Cardiac fibroblast (primary cell): ENCODE measurements at regions not wholly inside any gene's neighbourhood (a gene's known extent, or its start where the extent isn't known, plus 50 kb on each side); places are given as distances from the start of the nearest gene placed in this dataset.
A peak's percentile ranks its signal among the peaks of the same experiment; 100 is the strongest.
"Not testable (repeated sequence)": the region's sequence is repeated elsewhere in the genome, so short reads cannot be mapped to it uniquely, and the experiment has no call there.

Experiments used
- DNase-seq, 2 donors: peaks; one replicate each; pipeline versions ENCODE4 v3.0.0 to v3.0.0-alpha.2; 2010; ENCODE audit warnings: low read depth in 2 of 2
- H3K4me3 ChIP-seq, 2 donors: replicated peaks in 1 of 2; 1 replicate in 1 of 2; 2 replicates in 1 of 2; pipeline ENCODE4 v1.5.1; 2011; ENCODE audit warnings: low read depth in 2 of 2, low read length in 2 of 2, mild to moderate bottlenecking in 2 of 2, moderate library complexity in 1 of 2
- TF ChIP-seq, protein P1 (sequence below): IDR thresholded peaks from one replicate; pipeline ENCODE4 v1.5.1; 2011; ENCODE audit warnings: low read depth, mild to moderate bottlenecking, low read length, inconsistent platforms

DNA sequence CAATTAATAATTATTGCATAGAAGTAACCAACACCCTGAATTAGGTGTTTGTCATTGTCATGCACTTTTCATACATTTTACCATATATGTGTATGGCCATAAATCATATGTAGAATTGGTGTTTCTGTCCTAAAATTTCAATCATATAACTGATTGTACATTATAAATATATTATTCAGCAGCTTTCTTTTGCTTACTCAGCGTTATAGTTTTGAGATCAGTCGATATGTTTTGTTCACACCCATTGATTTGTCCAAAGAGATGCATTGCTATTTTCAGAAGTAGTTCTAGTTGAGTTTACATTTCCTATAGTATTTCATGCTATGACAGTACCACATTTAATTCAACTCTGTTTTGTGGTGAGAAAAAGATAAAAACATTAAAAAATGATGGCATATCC lies 50.5 kb upstream of the PARP4 start:
- DNase-seq = no peak
- H3K4me3 ChIP-seq = no peak overlapping the region
- TF ChIP-seq, protein P1, sequence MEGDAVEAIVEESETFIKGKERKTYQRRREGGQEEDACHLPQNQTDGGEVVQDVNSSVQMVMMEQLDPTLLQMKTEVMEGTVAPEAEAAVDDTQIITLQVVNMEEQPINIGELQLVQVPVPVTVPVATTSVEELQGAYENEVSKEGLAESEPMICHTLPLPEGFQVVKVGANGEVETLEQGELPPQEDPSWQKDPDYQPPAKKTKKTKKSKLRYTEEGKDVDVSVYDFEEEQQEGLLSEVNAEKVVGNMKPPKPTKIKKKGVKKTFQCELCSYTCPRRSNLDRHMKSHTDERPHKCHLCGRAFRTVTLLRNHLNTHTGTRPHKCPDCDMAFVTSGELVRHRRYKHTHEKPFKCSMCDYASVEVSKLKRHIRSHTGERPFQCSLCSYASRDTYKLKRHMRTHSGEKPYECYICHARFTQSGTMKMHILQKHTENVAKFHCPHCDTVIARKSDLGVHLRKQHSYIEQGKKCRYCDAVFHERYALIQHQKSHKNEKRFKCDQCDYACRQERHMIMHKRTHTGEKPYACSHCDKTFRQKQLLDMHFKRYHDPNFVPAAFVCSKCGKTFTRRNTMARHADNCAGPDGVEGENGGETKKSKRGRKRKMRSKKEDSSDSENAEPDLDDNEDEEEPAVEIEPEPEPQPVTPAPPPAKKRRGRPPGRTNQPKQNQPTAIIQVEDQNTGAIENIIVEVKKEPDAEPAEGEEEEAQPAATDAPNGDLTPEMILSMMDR = no peak

DNA sequence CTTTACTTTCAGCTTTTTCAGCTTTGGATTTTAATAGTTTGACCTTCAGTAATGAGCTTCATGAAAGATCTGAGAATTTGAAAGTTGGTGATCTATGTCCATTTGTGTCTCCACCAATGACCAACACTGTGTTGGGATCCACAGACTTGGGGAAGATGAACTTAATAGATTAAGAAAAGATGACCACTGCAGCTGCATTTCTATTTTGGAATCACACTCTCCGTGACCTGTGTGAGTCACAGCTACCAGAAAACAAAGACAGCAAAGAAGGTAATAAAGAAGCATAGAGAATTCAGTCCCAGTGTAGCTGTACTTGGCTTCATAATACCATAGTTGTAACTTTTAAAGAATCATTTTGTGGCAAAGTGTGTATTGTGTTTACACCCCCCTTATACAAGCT lies 51.4 kb upstream of the PARP4 start:
- not testable (repeated sequence) for H3K4me3 ChIP-seq
- DNase-seq = peak in 1 of 2 donors; percentile 57

DNA sequence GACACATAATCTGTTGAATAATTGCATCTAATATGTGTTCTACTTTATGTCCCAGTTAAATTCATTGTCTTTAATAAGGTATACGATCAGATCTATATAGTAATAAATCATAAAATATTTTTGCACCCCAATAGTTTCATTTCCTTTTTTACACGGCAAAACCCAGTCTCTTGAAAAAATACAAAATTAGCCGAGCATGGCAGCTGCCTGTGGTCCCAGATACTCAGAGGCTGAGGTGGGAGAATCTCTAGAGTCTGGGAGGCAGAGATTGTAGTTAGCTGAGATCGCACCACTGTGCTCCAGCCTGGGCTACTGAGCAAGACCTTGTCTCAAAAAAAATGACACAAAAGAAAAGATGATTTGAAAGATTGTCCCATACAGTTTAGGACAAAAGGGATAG lies 52.3 kb upstream of the PARP4 start:
- no peak overlapping the region for H3K4me3 ChIP-seq
- TF ChIP-seq, protein P1 = no peak
- DNase-seq = no peak

DNA sequence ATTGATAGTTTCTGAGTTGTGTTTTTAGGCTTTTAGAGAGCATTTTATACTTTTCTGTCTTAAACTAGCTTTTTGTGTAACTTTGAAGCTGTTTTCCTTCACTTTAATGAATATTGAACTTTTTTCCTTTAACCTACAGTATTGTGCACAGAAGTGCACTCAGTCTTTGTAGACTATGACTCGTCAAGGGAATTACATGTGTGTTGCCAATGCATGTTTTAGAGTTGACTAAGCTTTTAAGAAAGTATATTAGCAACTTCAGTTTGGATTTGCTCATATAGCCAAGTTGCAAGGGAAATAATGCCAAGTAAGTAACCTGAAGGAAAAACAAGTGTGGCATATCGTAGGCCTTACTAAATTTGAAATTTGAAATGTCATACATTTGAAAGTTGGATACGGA lies 55.0 kb upstream of the PARP4 start:
- DNase-seq = peak; percentile 8 to 87
- not testable (repeated sequence) for H3K4me3 ChIP-seq

DNA sequence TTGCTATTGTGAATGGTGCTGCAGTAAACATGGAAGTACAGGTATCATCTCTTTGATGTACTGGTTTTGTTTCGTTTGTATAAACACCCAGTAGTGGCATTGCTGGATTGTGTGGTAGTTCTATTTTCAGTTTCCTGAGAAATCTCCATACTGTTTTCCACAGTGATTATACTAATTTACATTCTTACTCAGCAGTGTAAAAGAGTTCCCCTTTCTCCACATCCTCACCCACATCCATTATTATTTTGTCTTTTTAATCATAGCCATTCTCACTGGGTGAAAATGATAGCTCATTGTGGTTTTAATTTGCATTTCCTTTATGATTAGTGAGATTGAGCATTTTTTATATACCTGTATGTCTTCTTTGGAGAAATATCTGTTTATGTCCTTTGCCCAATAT lies 62.3 kb upstream of the PARP4 start:
- DNase-seq = no peak
- TF ChIP-seq, protein P1 = no peak
- H3K4me3 ChIP-seq = no peak overlapping the region

DNA sequence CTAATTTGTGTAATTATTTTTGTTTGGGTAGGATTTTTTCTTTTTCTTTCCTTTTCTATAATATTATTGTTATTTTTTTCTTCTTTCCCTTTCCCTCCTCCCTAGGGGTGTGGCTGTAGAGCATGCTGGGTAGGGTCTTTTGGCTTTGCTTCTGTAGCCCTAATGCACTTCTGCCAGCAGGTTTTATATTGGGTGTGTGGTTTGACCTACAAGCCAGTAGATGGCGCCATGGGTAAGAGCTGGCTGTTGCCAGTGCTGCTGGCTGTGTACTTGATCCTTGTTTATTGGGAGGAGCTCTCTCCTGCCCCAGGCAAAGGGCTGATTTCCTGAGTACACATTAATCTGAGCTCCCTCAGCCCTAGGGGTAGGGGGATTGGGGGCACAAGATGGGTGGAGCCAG lies 67.7 kb upstream of the PARP4 start:
- DNase-seq = peak; percentile 29 to 51
- TF ChIP-seq, protein P1 = peak; percentile 8
- peak overlapping the region in 1 of 2 donors; percentile 21 for H3K4me3 ChIP-seq

DNA sequence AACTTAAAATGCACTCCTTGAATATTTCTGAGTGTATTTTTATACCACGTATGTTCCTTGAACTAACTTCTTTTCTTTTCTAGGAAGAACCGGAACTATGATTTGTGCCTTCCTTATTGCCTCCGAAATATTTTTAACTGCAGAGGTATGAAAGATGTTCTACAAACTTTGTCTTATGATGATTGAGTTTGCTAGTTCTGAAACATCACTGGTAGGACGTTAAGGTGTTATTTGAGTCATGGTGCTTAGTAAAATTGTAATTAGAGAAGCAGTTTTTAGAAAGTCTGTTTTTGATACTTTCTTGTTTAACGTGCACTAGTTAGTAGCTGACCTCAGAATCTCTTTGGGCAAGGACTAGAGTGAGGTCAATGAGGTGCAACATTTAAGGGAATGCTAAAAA lies 69.0 kb upstream of the PARP4 start:
- DNase-seq, H3K4me3 ChIP-seq: not testable (repeated sequence)

DNA sequence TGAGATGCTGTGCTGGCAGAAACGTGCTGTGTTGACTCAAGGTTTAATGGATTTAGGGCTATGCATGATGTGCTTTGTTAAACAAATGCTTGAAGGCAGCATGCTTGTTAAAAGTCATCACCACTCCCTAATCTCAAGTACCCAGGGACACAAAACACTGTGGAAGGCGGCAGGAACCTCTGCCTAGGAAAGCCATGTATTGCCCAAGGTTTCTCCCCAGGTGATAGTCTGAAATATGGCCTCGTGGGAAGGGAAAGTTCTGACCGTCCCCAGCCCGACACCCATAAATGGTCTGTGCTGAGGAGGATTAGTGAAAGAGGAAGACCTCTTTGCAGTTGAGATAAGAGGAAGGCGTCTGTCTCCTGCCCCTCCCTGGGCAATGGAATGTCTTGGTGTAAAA lies 79.1 kb upstream of the PARP4 start:
- DNase-seq = not testable (repeated sequence)

DNA sequence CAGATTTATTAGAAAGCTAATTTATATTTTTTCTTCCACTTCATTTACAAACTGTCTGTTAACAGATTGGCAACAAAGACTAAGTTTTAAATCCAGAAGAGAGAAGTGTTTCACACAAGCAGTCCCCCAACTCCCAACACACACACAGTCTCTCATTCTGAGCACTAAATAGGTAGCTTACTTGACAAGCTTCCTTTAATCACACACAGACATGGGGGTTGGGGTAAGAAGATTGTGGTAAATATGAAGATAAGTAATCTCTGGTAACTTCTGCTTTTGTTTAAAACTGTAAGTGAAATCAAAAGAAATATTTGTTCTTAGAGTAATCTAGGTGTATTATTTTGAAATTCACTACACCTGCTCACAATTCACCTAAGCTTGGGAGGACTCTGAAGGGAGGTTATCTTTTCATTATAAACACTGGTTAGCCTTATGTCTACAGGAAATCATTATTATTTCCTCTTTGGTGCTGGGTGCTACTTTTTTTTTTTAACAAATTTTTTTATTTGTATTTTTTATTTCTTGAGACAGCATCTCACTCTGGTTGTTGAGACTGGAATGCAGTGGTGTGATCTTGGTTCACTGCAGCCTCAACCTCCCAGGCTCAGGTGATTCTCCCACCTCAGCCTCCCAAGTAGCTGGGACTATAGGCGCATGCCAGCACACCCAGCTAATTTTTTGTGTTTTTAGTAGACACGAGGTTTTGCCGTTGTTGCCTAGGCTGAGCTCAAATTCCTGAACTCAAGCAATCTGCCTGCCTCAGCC lies 82.1 kb upstream of the ATP12A start:
- DNase-seq = not testable (repeated sequence)

More for the DNA sequence above, 79.1 kb upstream of the PARP4 start:
- not testable (repeated sequence) for H3K4me3 ChIP-seq

DNA sequence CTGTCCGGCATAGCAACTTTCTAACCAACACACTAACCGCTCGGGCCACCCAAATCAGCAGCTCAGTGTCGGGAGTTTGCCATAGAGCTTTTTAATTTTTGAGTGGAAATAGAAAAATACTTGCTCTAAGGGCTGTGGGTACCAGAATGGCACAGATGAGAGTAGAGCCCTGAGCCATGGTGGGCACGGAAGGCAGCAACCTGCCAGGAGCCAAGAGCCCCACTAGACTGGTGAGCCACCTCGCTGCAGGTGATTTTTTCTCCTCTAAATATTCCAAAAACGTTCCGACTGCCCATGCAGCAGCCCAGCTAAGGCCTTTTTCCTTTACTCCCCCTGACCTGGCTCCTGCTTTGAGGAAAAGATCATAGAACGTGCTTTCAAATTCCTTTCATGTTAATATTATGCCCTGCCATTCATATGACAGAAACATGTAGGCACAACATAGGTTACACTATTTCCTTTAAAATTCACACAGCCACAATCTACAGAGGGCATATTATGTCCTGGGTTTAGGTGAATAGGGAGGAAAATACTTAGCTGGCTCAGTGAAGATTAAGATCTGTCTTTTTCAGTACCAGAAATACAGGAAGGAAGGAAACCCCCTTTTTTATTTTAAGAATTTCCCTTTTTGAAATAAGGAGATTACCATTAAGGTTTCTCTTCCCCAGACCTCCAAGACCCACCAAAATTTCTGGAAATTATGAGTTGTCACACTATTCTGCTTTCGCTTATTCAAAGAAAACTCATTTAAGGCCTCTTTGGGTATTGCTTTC lies 81.0 kb upstream of the ATP12A start:
- not testable (repeated sequence) for DNase-seq, H3K4me3 ChIP-seq

More for the DNA sequence above, 82.1 kb upstream of the ATP12A start:
- not testable (repeated sequence) for H3K4me3 ChIP-seq
